Glutamatergic neuron (in vitro differentiated cells): ENCODE measurements at regions not wholly inside any gene's neighbourhood (a gene's known extent, or its start where the extent isn't known, plus 50 kb on each side); places are given as distances from the start of the nearest gene placed in this dataset.
"Not testable (repeated sequence)": the region's sequence is repeated elsewhere in the genome, so short reads cannot be mapped to it uniquely, and the experiment has no call there.

Source experiments
- DNase-seq: peaks from one replicate; pipeline ENCODE4 v3.0.0; 2022
- H3K27ac Mint-ChIP-seq: one replicate; pipeline ENCODE4 v1.8.0; 2020; ENCODE audit warnings: mild to moderate bottlenecking, mixed read lengths, inconsistent platforms; ENCODE audit not compliant: unreplicated experiment
- H3K27me3 Mint-ChIP-seq: one replicate; pipeline ENCODE4 v1.8.0; 2020; ENCODE audit warnings: mild to moderate bottlenecking, moderate library complexity, mixed read lengths, inconsistent platforms; ENCODE audit not compliant: unreplicated experiment
- H3K36me3 Mint-ChIP-seq: one replicate; pipeline ENCODE4 v1.8.0; 2020; ENCODE audit warnings: mild to moderate bottlenecking, mixed read lengths, inconsistent platforms; ENCODE audit not compliant: unreplicated experiment
- H3K4me1 Mint-ChIP-seq: one replicate; pipeline ENCODE4 v1.8.0; 2020; ENCODE audit warnings: mild to moderate bottlenecking, low read depth, mixed read lengths, inconsistent platforms; ENCODE audit not compliant: unreplicated experiment
- H3K4me3 Mint-ChIP-seq: one replicate; pipeline ENCODE4 v1.8.0; 2020; ENCODE audit warnings: mild to moderate bottlenecking, mixed read lengths, inconsistent platforms; ENCODE audit not compliant: unreplicated experiment
- H3K9me3 Mint-ChIP-seq: one replicate; pipeline ENCODE4 v1.8.0; 2020; ENCODE audit warnings: mild to moderate bottlenecking, moderate library complexity, mixed read lengths, inconsistent platforms; ENCODE audit not compliant: unreplicated experiment
- CTCF ChIP-seq: fragments of 200-600 bp; sonication (generic); IDR thresholded peaks from one replicate; pipeline ENCODE4 v1.5.0; 2021; ENCODE audit not compliant: partially characterized antibody, unreplicated experiment

GRCh38 chr5:23112237-23112636 lies 259.1 kb upstream of the CDH12 start:
- Mint-ChIP-seq H3K36me3 (no peaks in the 10 kb centered on the region), H3K9me3 (no peaks in the 10 kb centered on the region)

GRCh38 chr5:23105021-23105420 lies 251.9 kb upstream of the CDH12 start:
- TF ChIP-seq CTCF, result no peak
- H3K4me1 Mint-ChIP-seq, result no peaks in the 10 kb centered on the region

More at GRCh38 chr5:23112237-23112636, 259.1 kb upstream of the CDH12 start:
- Mint-ChIP-seq H3K27ac (no peak overlapping the region), H3K4me3 (no peak overlapping the region), H3K27me3 (no peaks in the 10 kb centered on the region), H3K4me1 (no peaks in the 10 kb centered on the region)
- no peak for TF ChIP-seq CTCF
- no peak for DNase-seq

DNA sequence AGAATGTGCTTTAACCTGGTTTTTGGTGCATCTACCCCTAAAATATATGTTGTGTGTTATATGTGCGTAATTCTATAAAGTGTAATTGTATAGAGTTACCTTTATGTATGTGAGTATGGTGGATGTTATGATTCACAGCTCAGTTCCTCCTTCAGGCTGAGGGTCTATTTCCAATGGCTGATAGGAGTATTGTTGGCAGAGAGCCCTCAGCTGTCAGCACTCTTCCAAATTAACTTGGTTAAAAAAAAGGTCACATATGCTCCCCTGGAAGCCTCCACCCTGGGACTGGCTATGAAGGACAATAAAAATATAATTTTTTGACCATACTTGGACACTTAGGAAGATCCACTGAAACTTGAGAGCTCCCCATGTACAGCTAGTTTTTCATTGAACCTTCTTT lies 250.4 kb upstream of the CDH12 start:
- Mint-ChIP-seq H3K4me1 (no peaks in the 10 kb centered on the region), H3K27ac (no peak overlapping the region), H3K36me3 (no peaks in the 10 kb centered on the region), H3K27me3 (peaks cover 4% of the 10 kb centered on the region), H3K9me3 (peaks cover 3% of the 10 kb centered on the region), H3K4me3 (no peak overlapping the region)
- DNase-seq, result no peak
- TF ChIP-seq CTCF, result no peak

More at GRCh38 chr5:23105021-23105420, 251.9 kb upstream of the CDH12 start:
- Mint-ChIP-seq H3K9me3 (peaks cover 3% of the 10 kb centered on the region), H3K27me3 (peaks cover 4% of the 10 kb centered on the region), H3K36me3 (no peaks in the 10 kb centered on the region), H3K4me3 (no peak overlapping the region), H3K27ac (no peak overlapping the region)
- no peak for DNase-seq

GRCh38 chr5:23095418-23095817 lies 242.3 kb upstream of the CDH12 start:
- H3K36me3 Mint-ChIP-seq, result not testable (repeated sequence)

GRCh38 chr5:23089286-23089685 lies 236.1 kb upstream of the CDH12 start:
- Mint-ChIP-seq H3K9me3 (no peaks in the 10 kb centered on the region), H3K27ac (no peak overlapping the region), H3K4me3 (no peak overlapping the region), H3K4me1 (no peaks in the 10 kb centered on the region), H3K27me3 (peaks cover 2% of the 10 kb centered on the region), H3K36me3 (no peaks in the 10 kb centered on the region)
- TF ChIP-seq CTCF, result no peak
- no peak for DNase-seq

More at GRCh38 chr5:23095418-23095817, 242.3 kb upstream of the CDH12 start:
- H3K27me3 Mint-ChIP-seq, H3K27ac Mint-ChIP-seq, DNase-seq, H3K9me3 Mint-ChIP-seq, H3K4me1 Mint-ChIP-seq, H3K4me3 Mint-ChIP-seq: not testable (repeated sequence)

- H3K4me1 Mint-ChIP-seq, result no peaks in the 10 kb centered on the region
- no peak for TF ChIP-seq CTCF
- no peak overlapping the region for H3K27ac Mint-ChIP-seq
- H3K9me3 Mint-ChIP-seq, result no peaks in the 10 kb centered on the region
- H3K36me3 Mint-ChIP-seq, result no peaks in the 10 kb centered on the region
- peaks cover 2% of the 10 kb centered on the region for H3K27me3 Mint-ChIP-seq
- DNase-seq, result no peak
- no peak overlapping the region for H3K4me3 Mint-ChIP-seq
Measured at GRCh38 chr5:23084815-23085214, 231.7 kb upstream of the CDH12 start.
